ENCODE measurements at regions not wholly inside any gene's neighbourhood (a gene's known extent, or its start where the extent isn't known, plus 50 kb on each side); places are given as distances from the start of the nearest gene placed in this dataset.

DNA sequence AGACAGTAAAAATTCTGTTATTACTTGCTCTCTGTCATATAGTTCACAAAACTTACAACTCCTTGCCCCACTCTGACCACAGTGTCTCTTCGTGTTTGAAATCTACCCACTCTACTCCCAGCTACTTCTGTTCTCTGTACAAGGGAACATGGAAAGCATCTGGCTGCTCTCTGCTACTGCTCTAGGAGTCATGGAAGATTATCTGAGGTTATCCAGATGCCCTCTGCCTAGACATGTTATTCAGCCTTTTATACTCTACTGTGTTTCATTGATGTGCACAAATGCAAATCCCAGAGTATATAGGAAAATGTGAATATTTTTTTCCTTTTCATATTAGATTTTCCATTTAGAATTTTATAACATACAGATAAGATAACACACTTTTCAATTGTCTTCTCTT, 1525.6 kb downstream of the MAT2B start:
- Histone ChIP-seq H3K9ac (ENCODE audit: insufficient read depth, low read depth, low read length) (no peak overlapping the region), H3K4me3 (replicated peaks in 1 of 3; ENCODE audit: insufficient read depth in 1 of 3, low read depth in 2 of 3, low read length in 3 of 3) (no peak overlapping the region), H3K27ac (ENCODE audit: extremely low read length, insufficient read depth, low read length) (no peak overlapping the region), H2AFZ (ENCODE audit: low read length) (no peak overlapping the region), H3K27me3 (ENCODE audit: control insufficient read depth in 1 of 2, insufficient read depth in 2 of 2, low read length in 2 of 2) (no peaks in the 10 kb centered on the region), H3K9me3 (ENCODE audit: low read length) (peaks cover 58% of the 10 kb centered on the region), H3K4me2 (ENCODE audit: low read depth, low read length) (no peak overlapping the region), H3K4me1 (ENCODE audit: insufficient read depth, low read length) (no peaks in the 10 kb centered on the region), H4K20me1 (ENCODE audit: insufficient read depth, low read length) (no peaks in the 10 kb centered on the region), H3K36me3 (replicated peaks in 1 of 2; ENCODE audit: control insufficient read depth in 1 of 2, insufficient read depth in 2 of 2, low read length in 2 of 2) (no peaks in the 10 kb centered on the region), H3K79me2 (ENCODE audit: insufficient read depth, low read length) (no peaks in the 10 kb centered on the region)
- DNase-seq (ENCODE audit: low spot score) (no peak), FAIRE-seq (no peak), ATAC-seq (no peak)
- intact Hi-C loops (cut with micrococcal nuclease; ENCODE audit: unreplicated experiment) (no loop called here), in situ Hi-C loops (cut with HindIII; ENCODE audit: extremely low pct_ligation_motif_present, low pct_unique_long_range_greater_than_20kb) (no loop called here)
- no peak for TF ChIP-seq ZNF883 (CRISPR knock-in tag; IDR thresholded peaks at IDR 0.05; ENCODE audit: not compliant biosample characterization)
- no peak for TF ChIP-seq ZFP1 (CRISPR knock-in tag; IDR thresholded peaks at IDR 0.05)
- no peak for TF ChIP-seq ZNF549 (CRISPR knock-in tag; IDR thresholded peaks at IDR 0.05)
- TF ChIP-seq ZNF674 (CRISPR knock-in tag; IDR thresholded peaks at IDR 0.05; ENCODE audit: low read depth) = no peak
- no peak for TF ChIP-seq GTF2F1 (IDR thresholded peaks at IDR 0.05; ENCODE audit: low read length)
- no peak for TF ChIP-seq ZNF713 (CRISPR knock-in tag; IDR thresholded peaks at IDR 0.05)
- TF ChIP-seq, protein P1, sequence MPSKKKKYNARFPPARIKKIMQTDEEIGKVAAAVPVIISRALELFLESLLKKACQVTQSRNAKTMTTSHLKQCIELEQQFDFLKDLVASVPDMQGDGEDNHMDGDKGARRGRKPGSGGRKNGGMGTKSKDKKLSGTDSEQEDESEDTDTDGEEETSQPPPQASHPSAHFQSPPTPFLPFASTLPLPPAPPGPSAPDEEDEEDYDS (CRISPR knock-in tag; IDR thresholded peaks at IDR 0.05) = no peak
- no TSS peak for BruUV-seq (replicated peaks)
- CTCF ChIA-PET (ENCODE audit: low intra/inter-chr PET ratio, low total read pairs) = no interaction called here
- WGBS (ENCODE audit: low lambda C conversion rate) = 0% methylated on average over 1 of the region's 1 CpG
- POLR2A ChIA-PET = no interaction called here

DNA sequence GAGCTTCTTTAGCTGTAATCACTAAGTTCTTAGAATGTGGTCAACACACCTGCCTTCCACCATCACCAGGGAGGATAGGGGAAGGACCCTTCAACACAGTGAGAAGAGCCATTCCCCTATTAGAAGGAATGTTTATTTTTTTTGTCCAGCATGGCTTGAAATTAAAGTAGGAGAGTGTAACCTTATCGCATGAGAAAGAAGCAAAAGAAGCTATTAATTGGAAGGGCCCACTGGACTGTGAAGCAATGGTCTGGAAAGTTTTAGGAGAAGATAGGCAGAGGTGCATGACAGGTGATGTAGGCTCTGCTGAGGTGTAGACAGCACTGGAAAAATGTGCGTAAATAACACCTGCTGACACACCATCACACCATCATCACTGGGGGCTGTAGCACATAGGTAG, 1526.0 kb downstream of the MAT2B start:
- Histone ChIP-seq H2AFZ (ENCODE audit: low read length) (no peak overlapping the region), H3K4me1 (ENCODE audit: insufficient read depth, low read length) (no peaks in the 10 kb centered on the region), H3K36me3 (replicated peaks in 1 of 2; ENCODE audit: control insufficient read depth in 1 of 2, insufficient read depth in 2 of 2, low read length in 2 of 2) (no peaks in the 10 kb centered on the region), H3K4me3 (replicated peaks in 1 of 3; ENCODE audit: insufficient read depth in 1 of 3, low read depth in 2 of 3, low read length in 3 of 3) (no peak overlapping the region), H3K27ac (ENCODE audit: extremely low read length, insufficient read depth, low read length) (no peak overlapping the region), H3K79me2 (ENCODE audit: insufficient read depth, low read length) (no peaks in the 10 kb centered on the region), H3K4me2 (ENCODE audit: low read depth, low read length) (no peak overlapping the region), H3K9ac (ENCODE audit: insufficient read depth, low read depth, low read length) (no peak overlapping the region), H3K9me3 (ENCODE audit: low read length) (peaks cover 54% of the 10 kb centered on the region), H3K27me3 (ENCODE audit: control insufficient read depth in 1 of 2, insufficient read depth in 2 of 2, low read length in 2 of 2) (no peaks in the 10 kb centered on the region), H4K20me1 (ENCODE audit: insufficient read depth, low read length) (no peaks in the 10 kb centered on the region)
- CTCF ChIA-PET (ENCODE audit: low intra/inter-chr PET ratio, low total read pairs) = no interaction called here
- ATAC-seq (no peak), DNase-seq (ENCODE audit: low spot score) (no peak), FAIRE-seq (no peak)
- intact Hi-C loops (cut with micrococcal nuclease; ENCODE audit: unreplicated experiment) = no loop called here
- 7% methylated on average over 2 of the region's 2 CpGs for WGBS (ENCODE audit: low lambda C conversion rate)
- no peak for TF ChIP-seq NFYC (CRISPR knock-in tag; IDR thresholded peaks at IDR 0.05)
- TF ChIP-seq ZNF782 (CRISPR knock-in tag; IDR thresholded peaks at IDR 0.05; ENCODE audit: borderline replicate concordance) = no peak
- TF ChIP-seq RFX1 (IDR thresholded peaks at IDR 0.05) = no peak
- TF ChIP-seq, protein P2, sequence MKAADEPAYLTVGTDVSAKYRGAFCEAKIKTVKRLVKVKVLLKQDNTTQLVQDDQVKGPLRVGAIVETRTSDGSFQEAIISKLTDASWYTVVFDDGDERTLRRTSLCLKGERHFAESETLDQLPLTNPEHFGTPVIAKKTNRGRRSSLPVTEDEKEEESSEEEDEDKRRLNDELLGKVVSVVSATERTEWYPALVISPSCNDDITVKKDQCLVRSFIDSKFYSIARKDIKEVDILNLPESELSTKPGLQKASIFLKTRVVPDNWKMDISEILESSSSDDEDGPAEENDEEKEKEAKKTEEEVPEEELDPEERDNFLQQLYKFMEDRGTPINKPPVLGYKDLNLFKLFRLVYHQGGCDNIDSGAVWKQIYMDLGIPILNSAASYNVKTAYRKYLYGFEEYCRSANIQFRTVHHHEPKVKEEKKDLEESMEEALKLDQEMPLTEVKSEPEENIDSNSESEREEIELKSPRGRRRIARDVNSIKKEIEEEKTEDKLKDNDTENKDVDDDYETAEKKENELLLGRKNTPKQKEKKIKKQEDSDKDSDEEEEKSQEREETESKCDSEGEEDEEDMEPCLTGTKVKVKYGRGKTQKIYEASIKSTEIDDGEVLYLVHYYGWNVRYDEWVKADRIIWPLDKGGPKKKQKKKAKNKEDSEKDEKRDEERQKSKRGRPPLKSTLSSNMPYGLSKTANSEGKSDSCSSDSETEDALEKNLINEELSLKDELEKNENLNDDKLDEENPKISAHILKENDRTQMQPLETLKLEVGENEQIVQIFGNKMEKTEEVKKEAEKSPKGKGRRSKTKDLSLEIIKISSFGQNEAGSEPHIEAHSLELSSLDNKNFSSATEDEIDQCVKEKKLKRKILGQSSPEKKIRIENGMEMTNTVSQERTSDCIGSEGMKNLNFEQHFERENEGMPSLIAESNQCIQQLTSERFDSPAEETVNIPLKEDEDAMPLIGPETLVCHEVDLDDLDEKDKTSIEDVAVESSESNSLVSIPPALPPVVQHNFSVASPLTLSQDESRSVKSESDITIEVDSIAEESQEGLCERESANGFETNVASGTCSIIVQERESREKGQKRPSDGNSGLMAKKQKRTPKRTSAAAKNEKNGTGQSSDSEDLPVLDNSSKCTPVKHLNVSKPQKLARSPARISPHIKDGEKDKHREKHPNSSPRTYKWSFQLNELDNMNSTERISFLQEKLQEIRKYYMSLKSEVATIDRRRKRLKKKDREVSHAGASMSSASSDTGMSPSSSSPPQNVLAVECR (CRISPR knock-in tag; IDR thresholded peaks at IDR 0.05; ENCODE audit: borderline replicate concordance) = no peak
- no peak for TF ChIP-seq SMAD9 (CRISPR knock-in tag; IDR thresholded peaks at IDR 0.05)
- POLR2A ChIA-PET = no interaction called here
- no TSS peak for BruUV-seq (replicated peaks)
- in situ Hi-C loops (cut with HindIII; ENCODE audit: extremely low pct_ligation_motif_present, low pct_unique_long_range_greater_than_20kb) = no loop called here
